ENCODE measurements at regions not wholly inside any gene's neighbourhood (a gene's known extent, or its start where the extent isn't known, plus 50 kb on each side); places are given as distances from the start of the nearest gene placed in this dataset.
"Not testable (repeated sequence)": the region's sequence is repeated elsewhere in the genome, so short reads cannot be mapped to it uniquely, and the experiment has no call there.

DNA sequence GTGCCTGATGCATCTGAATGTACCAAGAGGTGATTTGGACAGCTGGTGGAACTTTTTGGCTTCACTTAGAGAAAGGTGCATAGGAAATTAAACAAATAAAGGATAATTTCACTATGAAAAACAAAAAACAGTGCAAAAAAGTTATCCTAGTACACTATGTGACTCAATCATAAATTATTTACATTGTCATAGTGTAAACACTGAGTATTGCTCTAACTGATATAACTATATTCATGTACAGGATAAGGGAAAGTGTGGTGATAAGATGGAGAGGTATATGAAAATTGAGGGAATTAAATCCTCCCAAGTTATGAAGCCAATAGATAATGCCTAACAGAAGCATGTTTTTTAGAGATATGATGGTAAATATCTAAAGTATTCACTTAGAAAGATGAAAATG, 50.2 kb upstream of the CPNE4 start:
- DNase-seq, result no peak
- no peak for TF ChIP-seq POLR2A (IDR thresholded peaks at IDR 0.05; ENCODE audit: low read length)
- TF ChIP-seq GATA1 (IDR thresholded peaks at IDR 0.05; ENCODE audit: low read depth, low read length), result no peak

DNA sequence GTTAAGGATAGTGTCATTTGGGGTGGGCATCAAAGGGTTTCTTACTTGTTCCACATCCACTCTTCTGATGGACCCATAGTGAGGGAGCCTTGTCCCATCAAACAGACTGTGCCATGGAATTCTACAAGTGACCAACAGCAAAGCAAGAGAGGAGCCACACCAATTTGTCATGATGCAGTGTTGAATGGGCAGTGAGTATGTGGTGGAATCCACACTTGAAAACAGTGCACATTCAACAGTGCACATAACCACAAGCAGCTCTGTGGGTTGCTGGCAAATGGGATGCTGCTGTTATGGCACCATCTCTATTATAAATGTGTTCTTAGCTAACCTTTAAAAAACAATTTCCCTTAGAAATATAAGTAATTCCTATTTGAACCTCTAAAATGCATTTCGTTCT, 52.5 kb upstream of the CPNE4 start:
- no peak for TF ChIP-seq POLR2A (IDR thresholded peaks at IDR 0.05; ENCODE audit: low read length)
- TF ChIP-seq GATA1 (IDR thresholded peaks at IDR 0.05; ENCODE audit: low read depth, low read length), result no peak
- DNase-seq, result no peak

DNA sequence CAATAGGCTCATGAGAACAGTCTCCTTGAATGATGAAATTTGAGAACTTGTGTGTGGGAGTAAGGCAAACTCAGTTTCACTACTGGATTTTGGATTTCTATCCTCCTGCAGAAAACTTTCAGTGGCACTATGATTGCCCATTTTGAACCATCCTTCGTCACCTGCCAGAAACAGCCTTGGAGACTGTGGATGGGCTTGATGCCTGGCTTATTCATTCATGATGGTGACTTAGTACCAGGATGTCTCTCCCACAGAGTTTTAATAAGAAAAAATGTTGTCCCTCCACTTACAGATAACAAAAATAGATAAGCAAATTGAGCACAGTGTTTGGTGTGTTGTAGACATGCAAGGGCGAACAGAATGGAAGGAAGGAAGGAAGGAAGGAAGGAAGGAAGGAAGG, 53.5 kb upstream of the CPNE4 start:
- TF ChIP-seq POLR2A (IDR thresholded peaks at IDR 0.05; ENCODE audit: low read length) (no peak), GATA1 (IDR thresholded peaks at IDR 0.05; ENCODE audit: low read depth, low read length) (no peak)
- DNase-seq, result no peak

DNA sequence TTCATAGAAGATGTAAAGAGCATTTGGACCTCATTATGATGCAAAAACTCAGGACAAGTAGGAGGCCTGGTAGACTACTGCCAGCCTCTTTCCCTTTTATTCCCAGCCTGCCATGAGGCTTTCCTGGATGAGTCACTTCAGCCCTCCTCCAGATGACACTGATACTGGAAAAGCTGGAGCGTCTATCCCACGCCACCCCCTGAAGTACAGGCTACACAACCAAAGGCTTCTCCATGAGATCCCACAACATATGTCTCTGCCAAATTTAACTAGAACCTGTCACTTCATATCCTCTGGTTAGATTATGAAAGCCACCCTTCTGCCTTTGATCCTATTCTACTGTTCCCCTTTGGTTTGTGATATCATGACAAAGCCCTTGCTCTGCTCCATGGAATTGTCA, 56.1 kb upstream of the CPNE4 start:
- no peak for DNase-seq

DNA sequence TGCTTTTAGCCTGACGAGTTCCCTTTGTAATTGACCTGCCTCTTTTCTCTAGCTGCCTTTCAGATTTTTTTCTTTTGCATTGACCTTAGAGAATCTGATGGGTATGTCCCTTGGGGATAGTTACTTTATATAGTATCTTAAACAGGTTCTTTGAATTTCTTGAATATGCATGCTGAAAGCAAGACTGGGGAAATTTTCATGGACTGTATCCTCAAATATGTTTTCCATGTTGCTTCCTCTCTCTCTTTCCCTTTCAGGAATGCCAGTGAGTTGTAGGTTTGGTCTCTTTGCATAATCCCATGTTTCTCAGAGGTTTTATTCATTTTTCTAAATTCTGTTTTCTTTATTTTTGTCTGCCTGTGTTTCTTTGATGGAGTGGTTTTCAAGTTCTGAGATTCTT, 81.8 kb upstream of the CPNE4 start:
- TF ChIP-seq POLR2A (IDR thresholded peaks at IDR 0.05; ENCODE audit: low read length), result no peak
- TF ChIP-seq GATA1 (IDR thresholded peaks at IDR 0.05; ENCODE audit: low read depth, low read length), result no peak
- DNase-seq, result no peak

More for the DNA sequence above, 56.1 kb upstream of the CPNE4 start:
- no peak for TF ChIP-seq POLR2A (IDR thresholded peaks at IDR 0.05; ENCODE audit: low read length)

DNA sequence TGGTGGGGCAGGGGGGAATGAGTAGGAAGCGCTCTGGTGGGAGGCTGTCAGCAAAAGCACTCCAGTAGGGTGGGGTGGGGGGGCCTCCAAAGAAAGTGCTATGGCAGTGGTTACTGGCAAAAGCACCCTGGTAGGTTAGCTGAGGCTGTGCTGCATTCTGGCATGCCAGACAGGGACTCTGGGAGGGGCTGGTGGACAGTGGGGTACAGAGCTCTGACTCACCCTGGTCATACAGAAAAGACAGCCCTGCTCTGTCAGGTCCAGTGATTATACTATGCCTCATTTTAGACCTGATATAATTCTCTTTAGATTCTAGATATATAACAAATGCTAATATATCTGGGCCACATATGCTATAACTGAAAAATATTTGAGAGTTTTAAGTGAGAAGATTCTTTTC, 82.8 kb upstream of the CPNE4 start:
- TF ChIP-seq GATA1 (IDR thresholded peaks at IDR 0.05; ENCODE audit: low read depth, low read length) (no peak), POLR2A (IDR thresholded peaks at IDR 0.05; ENCODE audit: low read length) (no peak)
- no peak for DNase-seq

DNA sequence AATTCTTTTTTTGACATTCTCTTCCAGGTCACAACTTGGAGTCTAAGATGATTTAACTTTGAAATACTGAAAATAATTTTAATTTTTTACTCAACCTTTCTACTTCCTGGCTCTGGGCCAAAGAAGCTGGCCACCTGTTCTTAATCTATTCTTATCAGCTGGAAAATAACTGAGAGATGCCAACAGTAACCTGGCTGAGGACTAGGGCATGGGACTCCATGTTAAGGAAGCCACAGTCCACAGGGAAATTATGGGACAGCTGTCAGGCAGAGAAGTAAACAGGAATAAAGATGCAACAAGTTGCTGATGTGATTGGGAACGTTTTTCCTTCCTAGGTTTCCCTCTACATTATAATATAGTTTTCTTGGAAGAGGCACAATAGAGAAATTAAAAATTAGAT, 84.7 kb upstream of the CPNE4 start:
- no peak for DNase-seq
- no peak for TF ChIP-seq POLR2A (IDR thresholded peaks at IDR 0.05; ENCODE audit: low read length)
- no peak for TF ChIP-seq GATA1 (IDR thresholded peaks at IDR 0.05; ENCODE audit: low read depth, low read length)

DNA sequence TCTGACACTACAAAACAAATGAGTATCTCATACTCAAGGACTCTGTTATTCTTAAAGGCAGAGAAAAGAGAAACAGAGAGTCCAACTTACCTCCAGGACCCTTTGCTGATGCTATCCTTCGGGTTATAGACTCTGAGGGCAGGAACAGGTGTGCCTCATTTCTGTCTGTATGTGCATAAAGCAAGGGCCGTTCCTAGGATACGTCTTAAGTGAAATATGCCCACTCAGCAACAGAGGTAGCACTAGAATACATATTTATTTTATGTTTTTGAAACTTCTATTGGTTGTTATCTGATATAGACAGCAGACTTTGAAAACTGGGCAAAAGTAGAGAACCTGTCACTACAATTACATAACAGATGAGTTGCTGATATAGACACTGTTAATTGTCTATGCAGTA, 89.3 kb upstream of the CPNE4 start:
- DNase-seq, result no peak
- no peak for TF ChIP-seq GATA1 (IDR thresholded peaks at IDR 0.05; ENCODE audit: low read depth, low read length)
- no peak for TF ChIP-seq POLR2A (IDR thresholded peaks at IDR 0.05; ENCODE audit: low read length)

DNA sequence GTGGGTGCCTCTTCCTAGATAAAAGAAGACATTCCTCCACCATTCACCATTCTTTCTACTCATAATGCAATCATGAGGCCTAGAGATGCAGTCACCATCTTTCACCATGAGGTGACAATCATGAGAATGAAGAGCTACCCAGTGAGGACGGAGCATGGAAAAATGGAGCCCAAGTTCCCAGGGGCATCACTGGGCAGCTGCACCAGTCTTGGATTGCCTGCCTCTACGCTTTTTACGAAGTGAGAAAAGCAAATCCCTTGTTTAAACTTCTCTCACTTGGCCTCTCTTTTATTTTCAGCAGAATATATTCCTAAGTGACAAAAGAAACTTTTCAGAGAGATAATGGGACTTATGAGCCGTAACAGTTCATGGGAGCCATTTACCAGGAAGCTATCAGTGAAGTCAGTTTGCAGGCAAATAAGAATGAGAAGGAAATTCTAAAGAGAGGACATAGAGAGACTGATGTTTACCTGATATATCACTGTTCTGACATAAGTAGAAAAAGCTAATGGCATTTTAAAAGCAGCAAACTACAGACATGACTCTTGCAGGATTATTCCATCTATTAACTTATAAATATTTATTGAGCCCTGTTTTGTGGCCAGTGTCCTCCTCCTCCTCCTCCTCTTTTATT, 90.0 kb upstream of the CPNE4 start:
- TF ChIP-seq GATA1 (IDR thresholded peaks at IDR 0.05; ENCODE audit: low read depth, low read length), result no peak
- no peak for TF ChIP-seq POLR2A (IDR thresholded peaks at IDR 0.05; ENCODE audit: low read length)
- DNase-seq, result no peak

DNA sequence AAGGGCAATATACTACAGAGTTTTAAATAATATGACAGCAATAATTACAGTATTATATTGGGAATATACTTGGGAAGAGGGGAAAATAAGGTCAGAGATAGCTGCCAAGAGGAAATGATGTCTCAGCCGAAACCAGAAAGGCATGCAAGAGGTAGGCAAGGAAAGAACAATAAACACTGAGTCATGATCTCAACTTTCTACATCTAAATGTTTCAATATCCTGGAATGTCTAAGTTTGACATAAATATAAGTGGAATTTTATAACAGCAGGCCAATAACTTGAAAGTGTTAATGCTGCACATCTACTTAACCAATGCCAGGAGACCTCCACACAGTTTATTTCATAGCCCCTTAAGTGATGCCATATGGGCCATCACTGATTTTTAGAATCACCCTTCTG, 99.8 kb upstream of the CPNE4 start:
- no peak for TF ChIP-seq POLR2A (IDR thresholded peaks at IDR 0.05; ENCODE audit: low read length)
- TF ChIP-seq GATA1 (IDR thresholded peaks at IDR 0.05; ENCODE audit: low read depth, low read length), result no peak
- no peak for DNase-seq

DNA sequence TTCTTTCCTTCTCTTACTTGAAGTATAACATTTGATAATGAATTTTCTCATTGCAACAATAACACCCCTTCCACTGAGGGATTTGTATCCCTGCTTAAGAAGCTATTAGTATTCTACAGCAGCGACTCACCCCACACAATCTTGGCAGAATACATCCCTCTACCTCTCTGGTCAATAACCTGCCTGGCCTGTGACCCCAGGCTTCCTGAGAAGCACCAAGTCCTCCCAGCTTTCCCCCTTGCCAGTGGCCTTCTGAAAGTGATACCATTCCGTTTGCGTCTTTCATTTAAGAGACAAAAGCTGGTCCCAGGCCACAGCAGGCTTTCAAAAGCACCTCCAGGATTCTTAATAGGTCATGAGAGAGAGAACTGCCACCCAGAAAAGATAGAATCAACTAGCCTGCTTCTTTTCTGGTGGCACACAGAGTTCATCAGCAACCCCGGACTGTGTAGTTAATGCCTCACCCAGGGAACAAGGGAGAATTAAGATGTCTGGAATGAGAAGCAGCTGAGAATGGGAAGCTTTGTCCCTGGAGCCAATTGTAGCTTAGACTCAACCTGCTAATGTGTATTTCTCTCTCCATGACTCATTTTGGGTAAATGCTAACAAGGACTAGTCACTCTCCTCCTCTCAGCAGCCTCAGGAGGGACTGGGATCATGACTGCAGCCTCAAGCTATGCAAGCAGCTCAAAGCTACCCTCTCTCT, 101.0 kb upstream of the CPNE4 start:
- TF ChIP-seq GATA1 (IDR thresholded peaks at IDR 0.05; ENCODE audit: low read depth, low read length) (no peak), POLR2A (IDR thresholded peaks at IDR 0.05; ENCODE audit: low read length) (no peak)
- no peak for DNase-seq

DNA sequence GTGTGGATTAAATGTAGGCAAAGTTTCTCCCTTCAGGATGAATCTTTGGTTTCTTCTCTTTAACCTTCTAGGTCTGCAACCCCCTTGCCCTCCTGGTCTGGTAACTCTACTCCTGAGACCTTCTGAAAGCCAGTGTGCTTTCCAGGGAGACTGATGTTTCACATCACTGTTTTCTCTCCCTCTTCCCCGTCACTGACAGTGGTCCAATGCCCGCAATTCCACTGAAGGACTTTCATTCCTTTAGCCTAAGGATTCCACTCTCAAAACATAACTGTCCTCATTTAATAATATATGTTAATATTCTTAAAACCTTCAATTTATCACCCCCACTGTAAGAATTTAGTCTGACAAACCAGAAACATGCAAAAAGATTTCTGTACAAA, 101.5 kb upstream of the CPNE4 start:
- TF ChIP-seq POLR2A (IDR thresholded peaks at IDR 0.05; ENCODE audit: low read length), result no peak
- TF ChIP-seq GATA1 (IDR thresholded peaks at IDR 0.05; ENCODE audit: low read depth, low read length), result no peak
- DNase-seq, result no peak

DNA sequence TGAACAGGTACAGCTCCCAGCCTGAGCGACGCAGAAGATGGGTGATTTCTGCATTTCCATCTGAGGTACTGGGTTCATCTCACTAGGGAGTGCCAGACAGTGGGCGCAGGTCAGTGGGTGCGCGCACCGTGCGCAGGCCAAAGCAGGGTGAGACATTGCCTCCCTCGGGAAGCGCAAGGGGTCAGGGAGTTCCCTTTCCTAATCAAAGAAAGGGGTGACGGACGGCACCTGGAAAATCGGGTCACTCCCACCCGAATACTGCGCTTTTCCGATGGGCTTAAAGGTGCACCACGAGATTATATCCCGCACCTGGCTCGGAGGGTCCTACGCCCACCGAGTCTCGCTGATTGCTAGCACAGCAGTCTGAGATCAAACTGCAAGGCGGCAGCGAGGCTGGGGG, 102.1 kb upstream of the CPNE4 start:
- DNase-seq, result not testable (repeated sequence)

DNA sequence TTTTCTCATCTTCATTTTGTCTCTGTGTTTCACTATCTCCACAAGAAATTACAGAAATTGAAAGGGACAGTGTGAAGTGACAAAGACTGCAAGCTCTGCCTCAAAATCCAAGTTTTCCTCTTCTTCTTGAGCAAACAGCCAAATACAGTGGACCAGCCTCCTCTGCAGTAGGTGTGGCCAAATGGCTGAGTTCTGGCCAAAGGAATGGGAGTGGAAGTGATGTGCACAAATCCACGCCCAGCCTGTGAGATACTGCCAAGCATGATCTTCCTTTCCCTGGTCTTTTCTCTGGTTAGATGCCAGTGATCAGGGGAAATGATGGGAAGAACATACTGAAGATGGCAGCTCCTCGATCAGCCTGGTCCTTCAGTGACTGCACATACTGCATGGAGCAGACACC, 111.0 kb upstream of the CPNE4 start:
- no peak for DNase-seq
- TF ChIP-seq POLR2A (IDR thresholded peaks at IDR 0.05; ENCODE audit: low read length) (no peak), GATA1 (IDR thresholded peaks at IDR 0.05; ENCODE audit: low read depth, low read length) (no peak)

DNA sequence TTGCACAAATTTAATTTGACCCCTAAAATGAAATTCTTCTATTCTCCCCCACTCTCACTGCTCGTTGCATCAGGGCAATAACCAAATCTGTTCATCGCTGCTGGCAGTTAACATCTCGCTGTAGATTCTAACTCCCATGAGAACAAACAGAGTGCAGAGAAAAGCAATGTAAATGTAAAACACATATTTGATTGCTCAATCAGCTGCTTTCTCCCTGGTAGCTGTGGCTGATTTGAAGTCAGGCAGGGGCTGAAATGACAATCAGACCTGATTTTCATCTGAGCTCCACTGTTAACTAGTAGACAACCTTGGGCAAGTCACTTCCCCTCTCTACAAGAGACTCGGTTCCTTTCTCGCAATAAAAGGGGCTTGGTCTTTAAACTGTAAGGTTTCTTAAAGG, 119.8 kb upstream of the CPNE4 start:
- no peak for TF ChIP-seq POLR2A (IDR thresholded peaks at IDR 0.05; ENCODE audit: low read length)
- TF ChIP-seq GATA1 (IDR thresholded peaks at IDR 0.05; ENCODE audit: low read depth, low read length), result no peak
- DNase-seq, result no peak
